GM18499 (cell line): ENCODE measurements at regions not wholly inside any gene's neighbourhood (a gene's known extent, or its start where the extent isn't known, plus 50 kb on each side); places are given as distances from the start of the nearest gene placed in this dataset.
"Not testable (repeated sequence)": the region's sequence is repeated elsewhere in the genome, so short reads cannot be mapped to it uniquely, and the experiment has no call there.

ENCODE experiments used
- ATAC-seq: cut with Tn5 transposase; IDR thresholded peaks from one replicate; pipeline ENCODE4 v1.9.1; 2021; ENCODE audit warnings: moderate number of reproducible peaks; ENCODE audit not compliant: insufficient read depth, unreplicated experiment

GRCh38 chr4:27894951-27895350, 1034.3 kb downstream of the STIM2 start:
- no peak for ATAC-seq

GRCh38 chr4:27908356-27908755, 1047.7 kb downstream of the STIM2 start:
- no peak for ATAC-seq

GRCh38 chr4:27910227-27910626, 1049.6 kb downstream of the STIM2 start:
- no peak for ATAC-seq

GRCh38 chr4:27911047-27911446, 1050.4 kb downstream of the STIM2 start:
- ATAC-seq, result no peak

- ATAC-seq, result no peak
These were observed 1053.1 kb downstream of the STIM2 start for GRCh38 chr4:27913738-27914137.

- ATAC-seq, result no peak
These were observed 1055.2 kb downstream of the STIM2 start for GRCh38 chr4:27915822-27916221.

GRCh38 chr4:27916452-27917184, 1056.0 kb downstream of the STIM2 start:
- ATAC-seq, result no peak

- no peak for ATAC-seq
These were observed 1056.7 kb downstream of the STIM2 start for GRCh38 chr4:27917381-27917780.

- no peak for ATAC-seq
These were observed 1060.6 kb downstream of the STIM2 start for GRCh38 chr4:27921231-27921630.

GRCh38 chr4:27928761-27929540, 1068.3 kb downstream of the STIM2 start:
- no peak for ATAC-seq

GRCh38 chr4:27930291-27930690, 1069.7 kb downstream of the STIM2 start:
- ATAC-seq, result no peak

GRCh38 chr4:27930976-27931375, 1070.3 kb downstream of the STIM2 start:
- no peak for ATAC-seq

GRCh38 chr4:27931584-27931983, 1070.9 kb downstream of the STIM2 start:
- ATAC-seq, result no peak

GRCh38 chr4:27934871-27935270, 1074.2 kb downstream of the STIM2 start:
- no peak for ATAC-seq

- ATAC-seq, result no peak
These were observed 1086.2 kb downstream of the STIM2 start for GRCh38 chr4:27946799-27947198.

- ATAC-seq, result no peak
These were observed 1086.7 kb downstream of the STIM2 start for GRCh38 chr4:27947302-27947701.

GRCh38 chr4:27964095-27964494, 1103.5 kb downstream of the STIM2 start:
- no peak for ATAC-seq

- ATAC-seq, result no peak
These were observed 1106.0 kb downstream of the STIM2 start for GRCh38 chr4:27966664-27967063.

- no peak for ATAC-seq
These were observed 1112.4 kb downstream of the STIM2 start for GRCh38 chr4:27973056-27973455.

GRCh38 chr4:27973700-27974099, 1113.1 kb downstream of the STIM2 start:
- no peak for ATAC-seq

GRCh38 chr4:27974339-27974738, 1113.7 kb downstream of the STIM2 start:
- ATAC-seq, result no peak

GRCh38 chr4:27974881-27975280, 1114.2 kb downstream of the STIM2 start:
- not testable (repeated sequence) for ATAC-seq
